Neural cell (in vitro differentiated cells): ENCODE measurements at regions not wholly inside any gene's neighbourhood (a gene's known extent, or its start where the extent isn't known, plus 50 kb on each side); places are given as distances from the start of the nearest gene placed in this dataset.

Source experiments
- H2AFZ ChIP-seq: fragments of 200-600, 300-800 bp; sonication (generic), shearing (Covaris generic); 2 replicates; pipeline ENCODE4 v1.6.0; 2014; ENCODE audit warnings: low read depth, mild to moderate bottlenecking, antibody characterized with exemption, low read length, moderate library complexity
- H3F3A ChIP-seq: fragments of 200-600 bp; shearing (Covaris generic); 2 replicates; pipeline ENCODE4 v1.6.1; 2016; ENCODE audit warnings: mild to moderate bottlenecking, moderate library complexity, mixed read lengths, antibody characterized with exemption, low read length; ENCODE audit not compliant: insufficient read depth, poor library complexity, severe bottlenecking
- H3K27ac ChIP-seq: fragments of 200-600, 300-800 bp; sonication (generic), shearing (Covaris generic); 2 replicates; pipeline ENCODE4 v1.5.1; 2014; ENCODE audit warnings: mild to moderate bottlenecking, low read length, moderate library complexity
- H3K27me3 ChIP-seq: fragments of 300-800, 200-600 bp; sonication (generic), shearing (Covaris generic); 2 replicates; pipeline ENCODE4 v1.6.0; 2014; ENCODE audit warnings: mild to moderate bottlenecking, low read depth, low read length, moderate library complexity; ENCODE audit not compliant: insufficient read depth
- H3K36me3 ChIP-seq: fragments of 300-800, 200-600 bp; sonication (generic), shearing (Covaris generic); 2 replicates; pipeline ENCODE4 v1.5.1; 2014; ENCODE audit warnings: mild to moderate bottlenecking, antibody characterized with exemption, low read length, moderate library complexity; ENCODE audit not compliant: insufficient read depth
- H3K4me2 ChIP-seq: fragments of 300-800, 200-600 bp; sonication (generic), shearing (Covaris generic); 2 replicates; pipeline ENCODE4 v1.6.0; 2014; ENCODE audit warnings: mild to moderate bottlenecking, low read length
- H3K4me3 ChIP-seq: fragments of 300-800, 200-600 bp; sonication (generic), shearing (Covaris generic); 2 replicates; pipeline ENCODE4 v1.5.1; 2014; ENCODE audit warnings: mild to moderate bottlenecking, low read length, moderate library complexity
- H3K79me2 ChIP-seq: fragments of 200-600 bp; shearing (Covaris generic); replicated peaks from 2 replicates; pipeline ENCODE4 v1.6.0; 2014; ENCODE audit warnings: mild to moderate bottlenecking, low read length, moderate library complexity; ENCODE audit not compliant: insufficient read depth
- H3K9ac ChIP-seq: fragments of 300-800, 200-600 bp; sonication (generic), shearing (Covaris generic); 2 replicates; pipeline ENCODE4 v1.6.1; 2016; ENCODE audit warnings: mild to moderate bottlenecking, low read length, mixed read lengths
- H3K9me2 ChIP-seq: fragments of 200-600 bp; shearing (Covaris generic); 2 replicates; pipeline ENCODE4 v1.6.1; 2016; ENCODE audit warnings: mild to moderate bottlenecking, low read length, mixed read lengths; ENCODE audit not compliant: insufficient read depth
- H3K9me3 ChIP-seq: fragments of 200-600, 300-800 bp; sonication (generic), shearing (Covaris generic); 2 replicates; pipeline ENCODE4 v1.6.1; 2016; ENCODE audit warnings: mild to moderate bottlenecking, mixed run types, low read length, moderate library complexity, mixed read lengths
- H4K20me1 ChIP-seq: fragments of 200-600 bp; shearing (Covaris generic); 2 replicates; pipeline ENCODE4 v1.6.1; 2016; ENCODE audit warnings: mild to moderate bottlenecking, mixed run types; ENCODE audit not compliant: insufficient read depth
- CTCF ChIP-seq: fragments of 450-650 bp; IDR thresholded peaks from 2 replicates; pipeline ENCODE4 v1.5.1; 2014; ENCODE audit warnings: antibody characterized with exemption, mild to moderate bottlenecking, moderate library complexity; ENCODE audit not compliant: poor library complexity, severe bottlenecking
- EP300 ChIP-seq: fragments of 450-650 bp; conservative IDR thresholded peaks from 2 replicates; pipeline ENCODE4 v1.6.1; 2014; ENCODE audit warnings: antibody characterized with exemption, mild to moderate bottlenecking, moderate library complexity; ENCODE audit not compliant: poor library complexity, severe bottlenecking
- EZH2 ChIP-seq: fragments of 200-600, 300-800 bp; shearing (Covaris generic), sonication (generic); IDR thresholded peaks from 2 replicates; pipeline ENCODE4 v1.6.1; 2014; ENCODE audit warnings: antibody characterized with exemption, low read length, borderline replicate concordance, mild to moderate bottlenecking; ENCODE audit not compliant: insufficient read depth, poor library complexity, severe bottlenecking
- POLR2AphosphoS5 ChIP-seq: IDR thresholded peaks from 2 replicates; pipeline ENCODE4 v1.6.1; 2012
- RAD21 ChIP-seq: fragments of 450-650 bp; conservative IDR thresholded peaks from 2 replicates; pipeline ENCODE4 v1.6.1; 2014; ENCODE audit warnings: antibody characterized with exemption, mild to moderate bottlenecking, moderate library complexity
- REST ChIP-seq: IDR thresholded peaks from 2 replicates; pipeline ENCODE4 v1.6.1; 2012; ENCODE audit warnings: borderline replicate concordance
- SMC3 ChIP-seq: fragments of 450-650 bp; conservative IDR thresholded peaks from 2 replicates; pipeline ENCODE4 v1.6.1; 2014; ENCODE audit warnings: antibody characterized with exemption, mild to moderate bottlenecking, moderate library complexity; ENCODE audit not compliant: poor library complexity
- TAF1 ChIP-seq: IDR thresholded peaks from 2 replicates; pipeline ENCODE4 v1.6.1; 2012; ENCODE audit warnings: low read depth

GRCh38 chr2:2843969-2844548, 513.0 kb upstream of the MYT1L start:
- H3K27ac ChIP-seq = no peak overlapping the region
- no peaks in the 10 kb centered on the region for H3K27me3 ChIP-seq
- H3K79me2 ChIP-seq = no peaks in the 10 kb centered on the region
- H3K9ac ChIP-seq = no peak overlapping the region
- H3K4me2 ChIP-seq = no peak overlapping the region
- no peaks in the 10 kb centered on the region for H3K36me3 ChIP-seq
- H2AFZ ChIP-seq = no peak overlapping the region
- TF ChIP-seq SMC3 = peak; percentile 48
- no peak for TF ChIP-seq REST
- peak; percentile 28 for TF ChIP-seq RAD21
- H3K9me2 ChIP-seq = no peaks in the 10 kb centered on the region
- no peaks in the 10 kb centered on the region for H3F3A ChIP-seq
- no peak overlapping the region for H3K4me3 ChIP-seq
- no peaks in the 10 kb centered on the region for H3K9me3 ChIP-seq
- H4K20me1 ChIP-seq = no peaks in the 10 kb centered on the region

GRCh38 chr2:2842466-2842865, 511.4 kb upstream of the MYT1L start:
- Histone ChIP-seq H3K4me3 (no peak overlapping the region), H2AFZ (no peak overlapping the region), H3F3A (no peaks in the 10 kb centered on the region), H3K9me2 (no peaks in the 10 kb centered on the region), H4K20me1 (no peaks in the 10 kb centered on the region), H3K9me3 (no peaks in the 10 kb centered on the region), H3K4me2 (no peak overlapping the region), H3K9ac (no peak overlapping the region), H3K27ac (no peak overlapping the region), H3K27me3 (no peaks in the 10 kb centered on the region), H3K36me3 (no peaks in the 10 kb centered on the region), H3K79me2 (no peaks in the 10 kb centered on the region)
- TF ChIP-seq REST (no peak), EP300 (no peak), EZH2 (no peak), POLR2AphosphoS5 (no peak), SMC3 (no peak), TAF1 (no peak), CTCF (no peak), RAD21 (no peak)
